GM18520 (cell line): ENCODE measurements at regions not wholly inside any gene's neighbourhood (a gene's known extent, or its start where the extent isn't known, plus 50 kb on each side); places are given as distances from the start of the nearest gene placed in this dataset.

Source experiments
- ATAC-seq: cut with Tn5 transposase; IDR thresholded peaks from one replicate; pipeline ENCODE4 v1.9.1; 2021; ENCODE audit not compliant: unreplicated experiment

DNA sequence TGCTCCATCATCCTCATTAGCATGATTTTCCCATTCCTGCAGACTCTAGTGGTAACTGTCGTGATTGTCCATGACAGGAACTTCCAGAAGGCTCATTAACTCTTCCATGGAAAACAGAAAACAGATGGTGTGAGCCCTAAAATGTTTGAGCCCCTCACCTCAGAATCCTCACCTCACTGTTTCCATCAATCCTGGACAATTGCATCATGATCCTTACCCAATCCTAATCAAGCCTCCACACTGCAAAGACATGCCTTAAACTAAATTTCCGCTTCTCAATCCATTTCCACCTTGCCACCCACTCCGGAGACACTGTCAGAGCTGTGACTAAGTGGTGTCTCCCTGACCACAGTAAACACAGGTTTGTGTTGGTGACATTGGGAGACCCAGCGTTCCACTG lies 311.0 kb upstream of the JARID2 start:
- no peak for ATAC-seq

DNA sequence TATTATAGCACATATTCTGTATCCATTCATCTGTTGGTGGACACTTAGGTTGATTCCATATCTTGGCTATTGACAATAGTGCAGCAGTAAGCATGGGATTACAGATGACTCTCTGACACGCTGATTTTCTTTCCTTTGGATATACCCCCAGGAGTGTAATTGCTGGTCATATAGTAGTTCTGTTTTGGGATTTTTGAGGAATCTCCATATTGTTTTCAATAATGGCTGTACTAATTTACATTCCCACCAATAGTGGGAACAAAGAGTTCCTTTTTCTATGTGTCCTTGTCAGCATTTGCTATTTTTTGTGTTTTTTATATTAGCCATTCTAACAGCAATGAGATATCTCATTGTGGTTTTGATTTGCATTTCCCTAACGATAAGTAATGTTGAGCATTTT lies 309.0 kb upstream of the JARID2 start:
- ATAC-seq = no peak

- ATAC-seq = no peak
Observed at GRCh38 chr6:14943116-14943515, 302.8 kb upstream of the JARID2 start.

- ATAC-seq = no peak
Observed at GRCh38 chr6:14944593-14944992, 301.3 kb upstream of the JARID2 start.

DNA sequence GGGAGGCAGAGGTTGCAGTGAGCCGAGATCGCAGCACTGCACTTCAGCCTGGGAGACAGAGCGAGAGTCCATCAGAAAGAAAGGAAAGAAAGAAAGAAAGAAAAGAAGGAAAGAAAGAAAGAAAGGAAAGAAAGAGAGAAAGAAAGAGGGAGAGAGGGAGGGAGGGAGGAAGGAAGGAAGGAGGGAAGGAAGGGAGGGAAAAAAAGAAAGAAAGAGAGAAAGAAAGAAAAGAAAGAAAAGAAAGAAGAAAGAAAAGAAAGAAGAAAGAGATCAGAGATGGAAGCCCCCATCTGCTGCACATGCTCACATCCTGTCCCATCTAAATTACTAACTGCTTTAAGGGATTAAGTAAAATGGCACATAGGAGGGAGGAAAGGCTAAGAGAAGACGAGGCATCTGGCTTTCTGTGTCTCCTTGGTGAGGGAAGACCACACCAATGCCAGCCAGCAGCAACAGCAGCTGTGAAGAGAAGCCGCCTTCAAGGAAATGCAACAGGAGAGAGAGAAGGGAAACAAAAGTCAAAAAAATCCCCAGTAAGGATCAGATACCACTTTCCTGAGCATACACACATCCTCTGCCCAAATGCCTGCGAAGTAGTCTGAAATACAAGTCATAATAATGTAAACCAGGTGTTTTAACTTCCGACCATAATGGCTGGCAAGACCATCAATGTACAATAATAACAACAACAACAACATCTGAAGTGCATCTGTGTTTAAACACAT lies 300.2 kb upstream of the JARID2 start:
- no peak for ATAC-seq

- ATAC-seq = no peak
Observed at GRCh38 chr6:14946753-14947152, 299.1 kb upstream of the JARID2 start.

- no peak for ATAC-seq
Observed at GRCh38 chr6:14948586-14949245, 297.2 kb upstream of the JARID2 start.

- no peak for ATAC-seq
Observed at GRCh38 chr6:14950103-14950969, 295.5 kb upstream of the JARID2 start.

DNA sequence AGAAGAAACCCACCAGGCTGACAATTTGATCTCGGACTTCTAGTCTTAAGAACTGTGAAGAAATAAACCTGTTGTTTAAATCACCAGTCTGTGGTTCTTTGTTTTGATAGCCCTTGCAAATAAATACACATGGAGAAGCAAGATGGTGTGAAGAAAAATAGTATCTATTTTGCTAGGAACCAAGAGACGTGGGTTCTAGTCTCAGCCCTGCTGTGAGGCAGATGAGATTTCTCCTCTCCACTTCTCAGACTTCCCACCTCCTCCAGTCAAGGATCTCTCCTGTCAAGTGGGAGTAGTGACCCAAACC lies 294.9 kb upstream of the JARID2 start:
- no peak for ATAC-seq

DNA sequence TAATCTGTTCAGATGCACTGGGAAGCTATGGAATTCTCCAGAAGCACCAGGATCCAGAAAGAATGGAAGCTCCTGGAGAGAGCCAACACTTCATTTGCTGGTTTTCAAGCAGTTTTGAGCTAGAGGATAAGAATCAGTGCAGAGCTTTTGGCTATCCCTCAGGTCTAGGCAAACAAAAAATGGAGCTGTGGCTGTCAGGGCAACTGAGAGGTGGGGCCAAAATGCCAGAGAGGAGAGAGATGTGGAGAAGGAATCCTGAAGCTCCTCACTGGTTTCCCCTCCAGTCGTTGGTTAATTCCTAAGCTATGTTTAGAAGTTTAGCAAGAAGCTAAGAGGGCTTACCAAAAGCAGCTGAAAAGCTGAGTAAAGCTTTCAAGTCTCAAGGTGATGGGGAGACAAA lies 294.2 kb upstream of the JARID2 start:
- no peak for ATAC-seq

DNA sequence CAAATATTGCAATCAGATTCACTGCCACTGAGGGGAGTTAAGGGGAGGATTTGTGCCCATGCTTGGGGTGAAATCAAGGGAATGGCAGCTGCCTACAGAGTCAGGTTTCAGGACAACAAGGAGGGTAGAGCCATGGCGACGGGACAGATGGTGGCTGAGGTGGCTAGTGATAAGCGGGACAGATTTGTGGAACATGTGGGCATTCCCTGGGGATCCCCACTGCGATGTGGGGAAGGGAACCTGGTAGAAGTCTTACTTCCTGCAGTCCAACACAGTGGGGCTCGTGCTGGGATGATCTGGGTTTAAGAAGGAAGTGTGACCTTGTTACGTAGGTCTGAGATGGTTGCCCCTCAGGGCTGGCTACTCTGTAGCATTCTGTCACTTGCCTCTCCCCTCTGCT lies 292.0 kb upstream of the JARID2 start:
- ATAC-seq = no peak

GRCh38 chr6:14957355-14958059 lies 288.4 kb upstream of the JARID2 start:
- ATAC-seq = no peak

DNA sequence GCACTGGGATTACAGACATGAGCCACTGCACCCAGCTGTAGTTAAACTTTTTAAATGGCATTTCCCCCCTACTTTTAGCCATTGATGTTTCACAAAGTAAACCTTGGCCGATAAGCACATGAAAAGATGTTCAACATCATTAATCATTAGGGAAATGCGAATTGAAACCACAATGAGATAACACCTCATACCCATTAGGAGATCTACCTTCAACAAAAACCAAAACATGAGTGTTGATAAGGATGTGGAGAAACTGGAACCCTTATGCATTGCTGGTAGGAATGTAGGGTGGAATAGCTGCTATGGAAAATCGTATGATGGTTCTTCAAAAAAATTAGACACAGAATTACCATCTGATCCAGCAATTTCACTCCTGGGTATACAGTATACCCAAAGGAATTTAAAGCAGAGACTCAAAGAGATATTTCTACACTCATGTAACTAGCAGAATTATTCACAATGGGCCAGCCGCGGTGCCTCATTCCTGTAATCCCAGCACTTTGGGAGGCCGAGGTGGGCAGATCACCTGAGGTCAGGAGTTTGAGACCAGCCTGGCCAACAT lies 286.5 kb upstream of the JARID2 start:
- ATAC-seq = no peak

DNA sequence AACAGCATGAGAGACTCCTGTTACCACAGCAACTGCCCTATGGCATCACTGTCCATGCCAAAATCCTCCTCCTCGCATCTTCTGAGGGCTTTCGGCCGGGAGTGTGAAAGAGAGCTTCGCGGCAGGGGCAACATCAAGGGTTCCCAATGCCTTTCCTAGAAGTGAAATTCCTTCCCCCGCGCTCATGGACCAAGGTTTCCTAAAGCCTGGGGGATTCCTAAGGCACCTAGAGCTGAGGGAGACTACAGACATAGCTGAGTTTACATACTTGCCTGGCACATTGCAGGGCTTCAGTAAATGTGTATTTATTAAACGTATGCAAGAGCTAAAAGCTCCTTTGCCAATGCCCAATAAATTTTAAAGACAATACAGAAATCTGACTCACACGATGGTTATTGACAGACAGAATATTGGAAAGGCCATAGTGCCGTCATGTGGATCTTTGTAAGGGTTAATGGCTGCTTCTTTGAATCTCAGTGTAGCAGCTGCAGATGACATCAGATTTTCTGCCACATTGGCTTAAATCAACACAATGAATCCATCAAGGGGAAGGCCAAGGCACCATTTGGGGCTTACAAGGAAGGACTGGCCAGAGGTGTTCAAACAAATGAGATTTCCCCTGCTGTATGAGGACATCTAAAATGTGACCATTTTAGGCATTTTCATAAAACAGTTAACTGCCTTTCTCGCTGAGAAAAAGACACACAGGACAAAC lies 281.2 kb upstream of the JARID2 start:
- ATAC-seq = no peak

- ATAC-seq = no peak
Observed at GRCh38 chr6:14965424-14966075, 280.3 kb upstream of the JARID2 start.

DNA sequence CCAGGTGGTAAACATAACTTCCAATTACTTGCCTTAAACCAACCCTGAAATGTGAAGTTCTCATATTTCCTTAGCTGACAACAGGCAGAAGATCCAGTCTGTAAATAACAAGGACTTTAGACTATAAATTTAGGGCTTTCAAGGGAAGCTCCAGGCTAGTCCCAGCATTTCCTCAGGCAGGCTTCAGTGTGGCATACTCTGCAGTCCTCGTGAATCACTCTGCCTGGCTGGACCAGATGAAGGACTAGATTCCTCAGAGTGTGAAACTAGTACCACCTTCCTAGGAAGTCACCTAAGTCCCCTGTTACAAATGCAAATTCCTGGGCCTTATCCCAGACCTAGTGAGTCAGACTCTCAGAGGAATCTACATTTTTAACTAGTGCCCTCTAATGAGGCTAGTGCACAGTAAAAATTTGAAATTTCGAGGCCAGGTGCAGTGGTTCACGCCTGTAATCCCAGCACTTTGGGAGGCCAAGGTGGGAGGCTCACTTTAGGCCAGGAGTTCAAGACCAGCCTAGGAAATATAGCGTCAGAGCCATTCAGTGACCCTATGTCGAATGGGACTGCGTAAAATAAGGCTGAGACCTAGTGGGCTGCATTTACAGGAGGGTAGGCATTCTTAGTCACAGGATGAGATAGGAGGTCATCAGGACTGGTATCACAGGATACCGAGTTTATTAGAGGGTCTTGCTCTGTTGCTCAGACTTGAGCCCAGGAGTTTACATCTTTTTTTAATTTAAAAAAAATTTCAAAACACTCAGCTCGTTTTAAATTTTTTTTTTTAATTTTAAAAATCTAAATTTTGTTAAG lies 279.6 kb upstream of the JARID2 start:
- ATAC-seq = no peak

DNA sequence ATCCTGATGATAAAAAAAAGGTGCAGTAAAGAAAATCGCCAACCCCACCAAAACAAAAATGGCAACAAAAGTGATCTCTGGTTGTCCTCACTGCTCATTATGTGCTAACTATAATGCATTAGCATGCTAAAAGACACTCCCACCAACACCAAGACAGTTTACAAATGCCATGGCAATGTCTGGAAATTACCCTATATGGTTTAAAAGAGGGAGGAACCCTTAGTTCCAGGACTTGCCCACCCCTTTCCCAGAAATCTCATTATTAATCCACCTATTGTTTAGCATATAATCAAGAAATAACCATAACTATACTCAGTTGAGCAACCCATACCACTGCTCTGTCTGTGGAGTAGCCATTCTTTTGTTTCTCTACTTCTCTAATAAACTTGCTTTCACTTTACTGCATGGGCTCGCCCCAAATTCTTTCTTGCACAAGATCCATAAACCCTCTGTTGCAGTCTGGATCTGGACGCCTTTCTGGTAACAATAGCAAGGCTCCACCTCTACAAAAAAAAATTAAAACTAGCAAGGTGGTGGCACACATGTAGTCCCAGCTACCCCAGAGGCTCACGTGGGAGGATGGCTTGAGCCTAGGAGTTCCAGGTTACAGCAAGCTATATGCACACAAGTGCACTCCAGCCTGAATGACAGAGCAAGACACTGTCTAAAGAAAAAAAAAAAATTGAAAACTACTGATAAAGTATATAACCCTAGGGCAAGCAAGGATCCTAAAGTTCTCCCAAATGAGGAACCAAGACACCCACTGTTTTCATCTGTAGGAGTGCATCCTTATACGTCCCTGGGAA lies 278.8 kb upstream of the JARID2 start:
- ATAC-seq = no peak

GRCh38 chr6:14968056-14968637 lies 277.7 kb upstream of the JARID2 start:
- no peak for ATAC-seq
